HCT116 (cell line): ENCODE measurements at regions not wholly inside any gene's neighbourhood (a gene's known extent, or its start where the extent isn't known, plus 50 kb on each side); places are given as distances from the start of the nearest gene placed in this dataset.
A peak's percentile ranks its signal among the peaks of the same experiment; 100 is the strongest.

ENCODE experiments used
- ATAC-seq: fragments of 200-7000 bp; cut with Tn5 transposase; 2 replicates; pipeline ENCODE4 v1.9.1; 2020; ENCODE audit warnings: mild to moderate bottlenecking, moderate library complexity
- BruUV-seq: library from RNA; stranded (reverse); fragments of 400-500 nt; replicated peaks from 2 replicates; lab custom pipeline; 2021; lab: Mats Ljungman, UMichigan
- CTCF ChIA-PET: fragments of 300-600 bp; sonication (Branson Sonifier 250); formaldehyde crosslinking; loops from one replicate; lab custom pipeline; 2021; ENCODE audit warnings: antibody characterized with exemption; lab: Charles Lee
- POLR2A ChIA-PET: fragments of 300-600, 350-600 bp; sonication (Branson Sonifier 250); formaldehyde crosslinking; loops from one replicate; lab custom pipeline; 2021; ENCODE audit warnings: antibody characterized with exemption; lab: Charles Lee
- RAD21 ChIA-PET, 2 experiments: fragments of 300-600 bp; sonication (Branson Sonifier 250); formaldehyde crosslinking; loops; one replicate each; lab custom pipeline; 2023; ENCODE audit warnings: low total read pairs in 2 of 2; ENCODE audit not compliant: uncharacterized antibody in 2 of 2, unreplicated experiment in 2 of 2, low non-redundant PET in 1 of 2; lab: Charles Lee
- DNase-seq: peaks from one replicate; pipeline ENCODE4 v3.0.0-alpha.2; 2010; ENCODE audit warnings: low read depth, low spot score
- H2AFZ ChIP-seq: fragments of 200-600 bp; shearing (Covaris generic), sonication (generic); 2 replicates; pipeline ENCODE4 v1.6.1; 2017; ENCODE audit warnings: low read depth, mixed run types, mixed read lengths, antibody characterized with exemption, low read length; ENCODE audit not compliant: poor library complexity, severe bottlenecking
- H3K27ac ChIP-seq: 2 replicates; pipeline ENCODE4 v1.5.1; 2012; ENCODE audit warnings: low read depth, low read length
- H3K27me3 ChIP-seq: fragments of 200-600 bp; sonication (generic); 2 replicates; pipeline ENCODE4 v1.6.1; 2016; ENCODE audit warnings: mixed run types, low read length, mixed read lengths; ENCODE audit not compliant: insufficient read depth
- H3K36me3 ChIP-seq, 2 experiments: fragments of 200-500 bp in 1 of 2; fragments of 200-600 bp in 1 of 2; sonication (Bioruptor generic) in 1 of 2; sonication (generic) in 1 of 2; 2 replicates each; pipeline versions ENCODE4 v1.5.1 to v1.6.1; 2014 to 2016; ENCODE audit warnings: low read length in 2 of 2, inconsistent platforms in 1 of 2, mixed read lengths in 1 of 2, mixed run types in 1 of 2; ENCODE audit not compliant: insufficient read depth in 2 of 2, control insufficient read depth in 1 of 2
- H3K4me1 ChIP-seq, 2 experiments: fragments of 200-600 bp in 1 of 2; sonication (generic) in 1 of 2; 2 replicates each; pipeline versions ENCODE4 v1.5.1 to v1.6.1; 2012 to 2017; ENCODE audit warnings: low read length in 2 of 2, inconsistent platforms in 1 of 2, mild to moderate bottlenecking in 1 of 2, mixed read lengths in 1 of 2, mixed run types in 1 of 2, moderate library complexity in 1 of 2; ENCODE audit not compliant: insufficient read depth in 2 of 2, control insufficient read depth in 1 of 2
- H3K4me2 ChIP-seq: fragments of 200-600 bp; sonication (generic); 2 replicates; pipeline ENCODE4 v1.6.1; 2017; ENCODE audit warnings: mixed run types, low read length, mixed read lengths
- H3K4me3 ChIP-seq, 2 experiments: fragments of 200-600 bp in 1 of 2; sonication (generic) in 1 of 2; replicated peaks in 1 of 2; 2 replicates each; pipeline ENCODE4 v1.5.1; 2011 to 2016; ENCODE audit warnings: low read length in 2 of 2, control low read depth in 1 of 2, low read depth in 1 of 2, mild to moderate bottlenecking in 1 of 2, mixed read lengths in 1 of 2, mixed run types in 1 of 2
- H3K79me2 ChIP-seq: fragments of 200-600 bp; sonication (generic); 2 replicates; pipeline ENCODE4 v1.6.1; 2017; ENCODE audit warnings: mild to moderate bottlenecking, mixed run types, low read length, moderate library complexity, mixed read lengths; ENCODE audit not compliant: insufficient read depth
- H3K9ac ChIP-seq: fragments of 200-600 bp; sonication (generic); 2 replicates; pipeline ENCODE4 v1.6.1; 2016; ENCODE audit warnings: low read length, mixed read lengths
- H3K9me2 ChIP-seq: fragments of 200-600 bp; sonication (generic), shearing (Covaris generic); 2 replicates; pipeline ENCODE4 v1.6.1; 2017; ENCODE audit warnings: mixed run types, mild to moderate bottlenecking, moderate library complexity; ENCODE audit not compliant: insufficient read depth
- H3K9me3 ChIP-seq, 2 experiments: fragments of 200-500 bp in 1 of 2; fragments of 200-600 bp in 1 of 2; sonication (Bioruptor generic) in 1 of 2; sonication (generic) in 1 of 2; 2 replicates each; pipeline ENCODE4 v1.6.1; 2014 to 2017; ENCODE audit warnings: low read length in 2 of 2, mixed read lengths in 2 of 2, inconsistent platforms in 1 of 2, low read depth in 1 of 2, mild to moderate bottlenecking in 1 of 2, mixed run types in 1 of 2, moderate library complexity in 1 of 2; ENCODE audit not compliant: control insufficient read depth in 1 of 2, insufficient read depth in 1 of 2
- H4K20me1 ChIP-seq: fragments of 200-600 bp; sonication (generic), shearing (Covaris generic); 2 replicates; pipeline ENCODE4 v1.6.1; 2017; ENCODE audit warnings: mixed run types, mild to moderate bottlenecking, moderate library complexity; ENCODE audit not compliant: insufficient read depth
- CBX3 ChIP-seq: IDR thresholded peaks from 2 replicates; pipeline ENCODE4 v1.6.1; 2012; ENCODE audit warnings: low read depth
- CEBPB ChIP-seq: IDR thresholded peaks from 2 replicates; pipeline ENCODE4 v1.6.1; 2012; ENCODE audit warnings: low read depth
- ELF1 ChIP-seq: IDR thresholded peaks from 2 replicates; pipeline ENCODE4 v1.6.1; 2012; ENCODE audit warnings: low read depth, borderline replicate concordance
- EZH2 ChIP-seq: fragments of 200-600 bp; sonication (generic); IDR thresholded peaks from 2 replicates; pipeline ENCODE4 v1.6.1; 2017; ENCODE audit warnings: antibody characterized with exemption, mixed run types
- EZH2phosphoT487 ChIP-seq: fragments of 200-600 bp; IDR thresholded peaks from 2 replicates; pipeline ENCODE4 v1.6.1; 2018; ENCODE audit warnings: antibody characterized with exemption, borderline replicate concordance
- JUND ChIP-seq: IDR thresholded peaks from 2 replicates; pipeline ENCODE4 v1.6.1; 2012
- POLR2A ChIP-seq: IDR thresholded peaks from 2 replicates; pipeline ENCODE4 v1.7.0; 2011; ENCODE audit warnings: borderline replicate concordance; ENCODE audit not compliant: insufficient read depth, insufficient read length; ENCODE audit errors: extremely low read depth
- POLR2AphosphoS5 ChIP-seq: IDR thresholded peaks from 2 replicates; pipeline ENCODE4 v1.6.1; 2011; ENCODE audit warnings: mild to moderate bottlenecking, low read depth, low read length, moderate library complexity
- RAD21 ChIP-seq: IDR thresholded peaks from 2 replicates; pipeline ENCODE4 v1.6.1; 2012; ENCODE audit warnings: low read depth, mild to moderate bottlenecking
- SIN3A ChIP-seq: IDR thresholded peaks from 2 replicates; pipeline ENCODE4 v1.6.1; 2012; ENCODE audit warnings: low read depth
- SP1 ChIP-seq: IDR thresholded peaks from 2 replicates; pipeline ENCODE4 v1.6.1; 2012; ENCODE audit warnings: low read depth
- ZNF274 ChIP-seq: fragments of 200-500 bp; sonication (Bioruptor generic); IDR thresholded peaks from 2 replicates; pipeline ENCODE4 v1.6.1; 2014; ENCODE audit warnings: mild to moderate bottlenecking, low read depth, low read length, inconsistent platforms
- intact Hi-C: fragments of 100-400 bp; cut with micrococcal nuclease; formaldehyde crosslinking; loops from 2 replicates; pipeline ENCODE4 v1.10.0; 2022
- TF ChIP-seq, protein P1 (sequence below): IDR thresholded peaks from 2 replicates; pipeline ENCODE4 v1.6.1; 2012
- TF ChIP-seq, protein P2 (sequence below): IDR thresholded peaks from 2 replicates; pipeline ENCODE4 v1.6.1; 2012
- TF ChIP-seq, protein P3 (sequence below): IDR thresholded peaks from 2 replicates; pipeline ENCODE4 v1.6.1; 2012; ENCODE audit warnings: low read depth
- TF ChIP-seq, protein P4 (sequence below): IDR thresholded peaks from 2 replicates; pipeline ENCODE4 v1.6.1; 2011; ENCODE audit warnings: mild to moderate bottlenecking, low read length, moderate library complexity; ENCODE audit not compliant: insufficient replicate concordance; ENCODE audit errors: extremely low read depth

DNA sequence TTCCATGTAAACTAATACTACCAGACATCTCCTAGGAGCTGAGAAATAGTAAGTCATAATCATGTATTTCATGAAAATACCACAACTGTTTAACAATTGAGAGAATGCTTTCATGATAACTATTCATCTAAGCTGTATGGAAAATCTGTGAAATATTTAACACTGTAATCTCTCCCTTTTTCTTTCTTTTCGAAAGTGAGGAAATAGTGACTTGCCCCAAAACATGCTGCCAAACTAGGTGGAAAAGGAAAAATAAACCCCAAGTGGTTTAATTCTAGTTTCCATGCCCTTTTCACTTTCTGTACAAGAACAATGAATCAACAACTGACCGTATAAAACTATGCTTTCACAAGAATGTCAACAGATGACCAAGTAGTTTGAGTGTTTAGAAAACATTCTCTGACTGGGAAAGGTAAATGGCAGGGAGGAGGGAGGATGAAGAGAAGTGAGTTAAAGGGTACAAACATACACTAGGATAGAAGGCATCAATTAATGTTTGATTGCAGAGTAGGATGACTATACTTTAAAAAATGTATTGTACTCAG is 147.5 kb upstream of the AVPR1A start:
- CTCF ChIA-PET = no interaction called here
- H3K9ac ChIP-seq = no peak overlapping the region
- TF ChIP-seq CEBPB = no peak
- TF ChIP-seq SP1 = no peak
- TF ChIP-seq, protein P1, sequence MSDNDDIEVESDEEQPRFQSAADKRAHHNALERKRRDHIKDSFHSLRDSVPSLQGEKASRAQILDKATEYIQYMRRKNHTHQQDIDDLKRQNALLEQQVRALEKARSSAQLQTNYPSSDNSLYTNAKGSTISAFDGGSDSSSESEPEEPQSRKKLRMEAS = no peak
- TF ChIP-seq POLR2A = no peak
- no peak for TF ChIP-seq RAD21
- no peak for TF ChIP-seq JUND
- TF ChIP-seq EZH2 = no peak
- no peak for TF ChIP-seq POLR2AphosphoS5
- TF ChIP-seq ZNF274 = no peak
- TF ChIP-seq, all 23 proteins: peak for 0
- no TSS peak for BruUV-seq
- DNase-seq (no peak), ATAC-seq (no peak)
- ChIA-PET RAD21 (no interaction called here), POLR2A (no interaction called here)
- Histone ChIP-seq H3K9me3 (no peaks in the 10 kb centered on the region), H3K36me3 (no peaks in the 10 kb centered on the region), H3K27me3 (no peaks in the 10 kb centered on the region), H3K4me1 (peaks cover 12 to 13% of the 10 kb centered on the region in 2 experiments), H3K79me2 (no peaks in the 10 kb centered on the region), H3K4me2 (no peak overlapping the region), H3K4me3 (no peak overlapping the region), H2AFZ (no peak overlapping the region), H4K20me1 (no peaks in the 10 kb centered on the region), H3K9me2 (no peaks in the 10 kb centered on the region), H3K27ac (no peak overlapping the region)
- intact Hi-C loops = no loop called here

DNA sequence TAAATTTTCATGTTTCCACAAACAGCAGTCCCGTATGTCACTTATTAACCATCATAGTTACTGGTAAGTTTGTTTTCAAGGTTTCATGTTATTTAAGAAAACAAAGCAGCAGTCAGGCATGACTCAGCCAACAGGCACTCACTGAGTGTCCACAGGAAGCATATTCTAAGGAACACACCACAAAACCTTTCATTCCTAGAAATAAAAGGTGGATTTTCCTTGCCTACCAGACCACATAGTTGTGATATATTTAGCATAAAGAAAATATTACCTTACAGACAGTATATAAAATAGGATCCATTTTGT is 143.3 kb upstream of the AVPR1A start:
- ATAC-seq (peak; percentile 82), DNase-seq (peak; percentile 58)
- intact Hi-C loops = no loop called here
- ChIA-PET CTCF (interaction anchor here (1.3 kb wide), 1 partner anchor 18 kb away, joined by 3 read pairs; no protein-coding TSS in a partner anchor), POLR2A (no interaction called here), RAD21 (no interaction called here)
- H4K20me1 ChIP-seq = no peaks in the 10 kb centered on the region
- no peak overlapping the region for H3K9ac ChIP-seq
- no peaks in the 10 kb centered on the region for H3K27me3 ChIP-seq
- no peaks in the 10 kb centered on the region for H3K36me3 ChIP-seq
- no peak overlapping the region for H3K27ac ChIP-seq
- BruUV-seq = no TSS peak
- no peaks in the 10 kb centered on the region for H3K9me3 ChIP-seq
- H2AFZ ChIP-seq = peak overlapping the region; percentile 95
- H3K4me2 ChIP-seq = peak overlapping the region; percentile 52
- H3K4me3 ChIP-seq = no peak overlapping the region; a peak in 1 of 4 replicates
- no peaks in the 10 kb centered on the region for H3K79me2 ChIP-seq
- no peaks in the 10 kb centered on the region for H3K9me2 ChIP-seq
- peaks cover 12 to 13% of the 10 kb centered on the region in 2 experiments for H3K4me1 ChIP-seq
- TF ChIP-seq, protein P2, sequence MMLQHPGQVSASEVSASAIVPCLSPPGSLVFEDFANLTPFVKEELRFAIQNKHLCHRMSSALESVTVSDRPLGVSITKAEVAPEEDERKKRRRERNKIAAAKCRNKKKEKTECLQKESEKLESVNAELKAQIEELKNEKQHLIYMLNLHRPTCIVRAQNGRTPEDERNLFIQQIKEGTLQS = no peak
- TF ChIP-seq CBX3 (peak; percentile 39; the same call in 1 of the 2 replicates), CEBPB (no peak), ELF1 (no peak), SIN3A (0 out of 2 replicates have a peak, but pooled peaks have one; percentile 26), POLR2AphosphoS5 (no peak), ZNF274 (no peak), EZH2phosphoT487 (no peak), POLR2A (no peak)
- TF ChIP-seq, protein P3, sequence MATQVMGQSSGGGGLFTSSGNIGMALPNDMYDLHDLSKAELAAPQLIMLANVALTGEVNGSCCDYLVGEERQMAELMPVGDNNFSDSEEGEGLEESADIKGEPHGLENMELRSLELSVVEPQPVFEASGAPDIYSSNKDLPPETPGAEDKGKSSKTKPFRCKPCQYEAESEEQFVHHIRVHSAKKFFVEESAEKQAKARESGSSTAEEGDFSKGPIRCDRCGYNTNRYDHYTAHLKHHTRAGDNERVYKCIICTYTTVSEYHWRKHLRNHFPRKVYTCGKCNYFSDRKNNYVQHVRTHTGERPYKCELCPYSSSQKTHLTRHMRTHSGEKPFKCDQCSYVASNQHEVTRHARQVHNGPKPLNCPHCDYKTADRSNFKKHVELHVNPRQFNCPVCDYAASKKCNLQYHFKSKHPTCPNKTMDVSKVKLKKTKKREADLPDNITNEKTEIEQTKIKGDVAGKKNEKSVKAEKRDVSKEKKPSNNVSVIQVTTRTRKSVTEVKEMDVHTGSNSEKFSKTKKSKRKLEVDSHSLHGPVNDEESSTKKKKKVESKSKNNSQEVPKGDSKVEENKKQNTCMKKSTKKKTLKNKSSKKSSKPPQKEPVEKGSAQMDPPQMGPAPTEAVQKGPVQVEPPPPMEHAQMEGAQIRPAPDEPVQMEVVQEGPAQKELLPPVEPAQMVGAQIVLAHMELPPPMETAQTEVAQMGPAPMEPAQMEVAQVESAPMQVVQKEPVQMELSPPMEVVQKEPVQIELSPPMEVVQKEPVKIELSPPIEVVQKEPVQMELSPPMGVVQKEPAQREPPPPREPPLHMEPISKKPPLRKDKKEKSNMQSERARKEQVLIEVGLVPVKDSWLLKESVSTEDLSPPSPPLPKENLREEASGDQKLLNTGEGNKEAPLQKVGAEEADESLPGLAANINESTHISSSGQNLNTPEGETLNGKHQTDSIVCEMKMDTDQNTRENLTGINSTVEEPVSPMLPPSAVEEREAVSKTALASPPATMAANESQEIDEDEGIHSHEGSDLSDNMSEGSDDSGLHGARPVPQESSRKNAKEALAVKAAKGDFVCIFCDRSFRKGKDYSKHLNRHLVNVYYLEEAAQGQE = no peak
- TF ChIP-seq, protein P4, sequence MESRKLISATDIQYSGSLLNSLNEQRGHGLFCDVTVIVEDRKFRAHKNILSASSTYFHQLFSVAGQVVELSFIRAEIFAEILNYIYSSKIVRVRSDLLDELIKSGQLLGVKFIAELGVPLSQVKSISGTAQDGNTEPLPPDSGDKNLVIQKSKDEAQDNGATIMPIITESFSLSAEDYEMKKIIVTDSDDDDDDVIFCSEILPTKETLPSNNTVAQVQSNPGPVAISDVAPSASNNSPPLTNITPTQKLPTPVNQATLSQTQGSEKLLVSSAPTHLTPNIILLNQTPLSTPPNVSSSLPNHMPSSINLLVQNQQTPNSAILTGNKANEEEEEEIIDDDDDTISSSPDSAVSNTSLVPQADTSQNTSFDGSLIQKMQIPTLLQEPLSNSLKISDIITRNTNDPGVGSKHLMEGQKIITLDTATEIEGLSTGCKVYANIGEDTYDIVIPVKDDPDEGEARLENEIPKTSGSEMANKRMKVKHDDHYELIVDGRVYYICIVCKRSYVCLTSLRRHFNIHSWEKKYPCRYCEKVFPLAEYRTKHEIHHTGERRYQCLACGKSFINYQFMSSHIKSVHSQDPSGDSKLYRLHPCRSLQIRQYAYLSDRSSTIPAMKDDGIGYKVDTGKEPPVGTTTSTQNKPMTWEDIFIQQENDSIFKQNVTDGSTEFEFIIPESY = no peak
